DOHH2 (cell line): ENCODE measurements at regions not wholly inside any gene's neighbourhood (a gene's known extent, or its start where the extent isn't known, plus 50 kb on each side); places are given as distances from the start of the nearest gene placed in this dataset.

Experiments
- H3F3A ChIP-seq: fragments of 200-600 bp; sonication (generic), shearing (Covaris generic); 2 replicates; pipeline ENCODE4 v1.6.0; 2016; ENCODE audit warnings: antibody characterized with exemption, mild to moderate bottlenecking; ENCODE audit not compliant: control insufficient read depth, insufficient read depth
- H3K27ac ChIP-seq: fragments of 200-600 bp; sonication (generic); 2 replicates; pipeline ENCODE4 v1.5.1; 2014; ENCODE audit warnings: low read depth, mild to moderate bottlenecking, low read length, moderate library complexity
- H3K27me3 ChIP-seq: fragments of 200-600 bp; sonication (generic); 2 replicates; pipeline ENCODE4 v1.6.1; 2014; ENCODE audit warnings: mild to moderate bottlenecking, low read length, mixed read lengths; ENCODE audit not compliant: control insufficient read depth
- H3K36me3 ChIP-seq: fragments of 200-600 bp; sonication (generic); 2 replicates; pipeline ENCODE4 v1.6.1; 2014; ENCODE audit warnings: mild to moderate bottlenecking, low read length, moderate library complexity, mixed read lengths; ENCODE audit not compliant: control insufficient read depth
- H3K4me1 ChIP-seq: fragments of 200-600 bp; sonication (generic); 2 replicates; pipeline ENCODE4 v1.6.1; 2014; ENCODE audit warnings: mild to moderate bottlenecking, low read length, mixed read lengths; ENCODE audit not compliant: control insufficient read depth
- H3K4me2 ChIP-seq: fragments of 200-600 bp; sonication (generic); 2 replicates; pipeline ENCODE4 v1.6.0; 2014; ENCODE audit warnings: mild to moderate bottlenecking, low read length, moderate library complexity
- H3K4me3 ChIP-seq: fragments of 200-600 bp; sonication (generic); 2 replicates; pipeline ENCODE4 v1.5.1; 2014; ENCODE audit warnings: mild to moderate bottlenecking, low read length, mixed read lengths
- H3K79me2 ChIP-seq: fragments of 200-600 bp; sonication (generic); 2 replicates; pipeline ENCODE4 v1.6.1; 2014; ENCODE audit warnings: mild to moderate bottlenecking, low read length, mixed read lengths; ENCODE audit not compliant: control insufficient read depth
- H3K9me2 ChIP-seq: fragments of 200-600 bp; sonication (generic); replicated peaks from 2 replicates; pipeline ENCODE4 v1.6.1; 2014; ENCODE audit warnings: mild to moderate bottlenecking, low read length, mixed read lengths; ENCODE audit not compliant: control insufficient read depth
- H3K9me3 ChIP-seq: fragments of 200-600 bp; sonication (generic); 2 replicates; pipeline ENCODE4 v1.6.1; 2014; ENCODE audit warnings: antibody characterized with exemption, low read length, mixed read lengths; ENCODE audit not compliant: control insufficient read depth, insufficient read depth
- H4K20me1 ChIP-seq: fragments of 200-600 bp; sonication (generic); 2 replicates; pipeline ENCODE4 v1.6.0; 2014; ENCODE audit warnings: low read depth, mild to moderate bottlenecking, antibody characterized with exemption, low read length, moderate library complexity; ENCODE audit not compliant: control insufficient read depth, insufficient read depth
- CTCF ChIP-seq: fragments of 200-600 bp; sonication (generic); IDR thresholded peaks from one replicate; pipeline ENCODE4 v1.5.1; 2014; ENCODE audit warnings: antibody characterized with exemption, mild to moderate bottlenecking, low read depth, low read length; ENCODE audit not compliant: poor library complexity, severe bottlenecking
- EZH2phosphoT487 ChIP-seq: fragments of 200-600 bp; sonication (generic); IDR thresholded peaks from 2 replicates; pipeline ENCODE4 v1.6.1; 2017; ENCODE audit warnings: borderline replicate concordance, mild to moderate bottlenecking, antibody characterized with exemption, low read length, moderate library complexity, mixed read lengths

DNA sequence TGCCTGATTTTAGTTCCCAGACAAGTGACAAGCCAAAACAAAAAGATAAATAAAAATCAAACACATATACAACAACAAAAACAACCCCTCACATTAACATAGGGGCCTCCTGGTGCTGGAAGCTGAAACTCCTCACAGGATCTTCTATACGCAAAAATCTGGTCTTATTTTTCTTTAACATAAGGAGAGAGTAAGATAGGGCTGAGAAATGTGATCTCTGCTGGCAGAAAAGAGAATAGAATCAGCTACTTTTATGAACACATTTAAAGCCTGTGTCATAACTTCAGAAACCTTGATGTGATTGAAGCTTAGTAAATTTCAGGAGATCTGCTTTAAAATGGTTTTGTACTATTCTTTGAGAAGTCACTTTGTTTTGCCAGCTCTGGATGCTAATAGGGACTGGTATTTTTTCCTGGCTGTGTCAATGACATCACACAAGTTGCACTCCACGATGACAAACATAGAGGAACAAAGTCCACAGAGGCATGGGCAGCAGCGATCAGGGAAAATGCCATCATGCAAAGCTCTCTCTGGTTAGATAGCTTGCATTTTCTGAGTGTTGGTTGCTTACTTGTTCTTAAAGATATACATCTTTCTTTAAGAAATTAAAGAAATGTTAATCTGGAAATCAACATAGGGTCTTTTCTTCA, 176.6 kb upstream of the SP4 start:
- Histone ChIP-seq H3K79me2 (no peaks in the 10 kb centered on the region), H4K20me1 (no peaks in the 10 kb centered on the region), H3K36me3 (no peaks in the 10 kb centered on the region), H3K9me3 (no peaks in the 10 kb centered on the region), H3K4me1 (no peaks in the 10 kb centered on the region), H3K27me3 (peaks cover 30% of the 10 kb centered on the region), H3F3A (no peaks in the 10 kb centered on the region), H3K4me3 (no peak overlapping the region), H3K4me2 (no peak overlapping the region), H3K9me2 (no peaks in the 10 kb centered on the region), H3K27ac (no peak overlapping the region)
- no peak for TF ChIP-seq CTCF

GRCh38 chr7:21253740-21254687, 173.9 kb upstream of the SP4 start:
- Histone ChIP-seq H4K20me1 (no peaks in the 10 kb centered on the region), H3K9me3 (no peaks in the 10 kb centered on the region), H3K4me3 (no peak overlapping the region), H3K27me3 (peaks cover 30% of the 10 kb centered on the region), H3K4me2 (no peak overlapping the region), H3K4me1 (no peaks in the 10 kb centered on the region), H3K27ac (no peak overlapping the region), H3K79me2 (no peaks in the 10 kb centered on the region), H3K9me2 (no peaks in the 10 kb centered on the region), H3F3A (no peaks in the 10 kb centered on the region), H3K36me3 (no peaks in the 10 kb centered on the region)
- no peak; the same call in 1 of the 2 replicates for TF ChIP-seq EZH2phosphoT487
- peak; percentile 57 for TF ChIP-seq CTCF

GRCh38 chr7:21256310-21256877, 171.5 kb upstream of the SP4 start:
- H3K9me2 ChIP-seq = no peaks in the 10 kb centered on the region
- no peaks in the 10 kb centered on the region for H3K79me2 ChIP-seq
- H4K20me1 ChIP-seq = no peaks in the 10 kb centered on the region
- H3K4me1 ChIP-seq = no peaks in the 10 kb centered on the region
- no peak for TF ChIP-seq EZH2phosphoT487
- peak; percentile 53 for TF ChIP-seq CTCF
- H3K4me3 ChIP-seq = no peak overlapping the region
- no peak overlapping the region for H3K27ac ChIP-seq
- no peaks in the 10 kb centered on the region for H3F3A ChIP-seq
- H3K36me3 ChIP-seq = no peaks in the 10 kb centered on the region
- peaks cover 30% of the 10 kb centered on the region for H3K27me3 ChIP-seq
- H3K9me3 ChIP-seq = no peaks in the 10 kb centered on the region
- H3K4me2 ChIP-seq = no peak overlapping the region
